ENCODE measurements at regions not wholly inside any gene's neighbourhood (a gene's known extent, or its start where the extent isn't known, plus 50 kb on each side); places are given as distances from the start of the nearest gene placed in this dataset.
"Not testable (repeated sequence)": the region's sequence is repeated elsewhere in the genome, so short reads cannot be mapped to it uniquely, and the experiment has no call there.

DNA sequence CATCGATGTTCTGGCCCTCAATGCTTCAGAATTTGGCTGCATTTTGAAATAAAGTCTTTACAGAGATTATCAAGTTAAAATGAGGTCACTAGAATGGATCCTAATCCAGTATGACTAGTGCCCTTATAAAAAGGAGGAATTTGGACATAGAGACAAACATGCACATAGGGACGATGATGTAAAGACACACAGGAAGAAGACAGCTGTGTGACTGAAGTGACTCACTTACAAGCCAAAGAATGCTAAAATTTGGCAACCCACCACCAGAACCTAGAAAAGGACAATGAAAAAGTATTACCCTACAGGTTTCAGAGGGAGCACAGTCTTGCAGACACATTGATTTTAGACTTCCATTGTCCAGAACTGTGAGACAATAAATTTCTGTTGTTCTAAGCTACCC lies 322.8 kb upstream of the GJE1 start:
- Mint-ChIP-seq H3K27me3 (ENCODE audit: unreplicated experiment) (peaks cover 3% of the 10 kb centered on the region), H3K9me3 (ENCODE audit: unreplicated experiment) (no peaks in the 10 kb centered on the region), H3K4me3 (ENCODE audit: unreplicated experiment) (no peak overlapping the region), H3K4me1 (ENCODE audit: low read depth, unreplicated experiment) (no peaks in the 10 kb centered on the region), H3K27ac (ENCODE audit: unreplicated experiment) (no peak overlapping the region), H3K36me3 (ENCODE audit: unreplicated experiment) (no peaks in the 10 kb centered on the region)
- TF ChIP-seq, protein P1, sequence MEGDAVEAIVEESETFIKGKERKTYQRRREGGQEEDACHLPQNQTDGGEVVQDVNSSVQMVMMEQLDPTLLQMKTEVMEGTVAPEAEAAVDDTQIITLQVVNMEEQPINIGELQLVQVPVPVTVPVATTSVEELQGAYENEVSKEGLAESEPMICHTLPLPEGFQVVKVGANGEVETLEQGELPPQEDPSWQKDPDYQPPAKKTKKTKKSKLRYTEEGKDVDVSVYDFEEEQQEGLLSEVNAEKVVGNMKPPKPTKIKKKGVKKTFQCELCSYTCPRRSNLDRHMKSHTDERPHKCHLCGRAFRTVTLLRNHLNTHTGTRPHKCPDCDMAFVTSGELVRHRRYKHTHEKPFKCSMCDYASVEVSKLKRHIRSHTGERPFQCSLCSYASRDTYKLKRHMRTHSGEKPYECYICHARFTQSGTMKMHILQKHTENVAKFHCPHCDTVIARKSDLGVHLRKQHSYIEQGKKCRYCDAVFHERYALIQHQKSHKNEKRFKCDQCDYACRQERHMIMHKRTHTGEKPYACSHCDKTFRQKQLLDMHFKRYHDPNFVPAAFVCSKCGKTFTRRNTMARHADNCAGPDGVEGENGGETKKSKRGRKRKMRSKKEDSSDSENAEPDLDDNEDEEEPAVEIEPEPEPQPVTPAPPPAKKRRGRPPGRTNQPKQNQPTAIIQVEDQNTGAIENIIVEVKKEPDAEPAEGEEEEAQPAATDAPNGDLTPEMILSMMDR (IDR thresholded peaks at IDR 0.05; ENCODE audit: partially characterized antibody, unreplicated experiment), result no peak
- DNase-seq, result no peak

DNA sequence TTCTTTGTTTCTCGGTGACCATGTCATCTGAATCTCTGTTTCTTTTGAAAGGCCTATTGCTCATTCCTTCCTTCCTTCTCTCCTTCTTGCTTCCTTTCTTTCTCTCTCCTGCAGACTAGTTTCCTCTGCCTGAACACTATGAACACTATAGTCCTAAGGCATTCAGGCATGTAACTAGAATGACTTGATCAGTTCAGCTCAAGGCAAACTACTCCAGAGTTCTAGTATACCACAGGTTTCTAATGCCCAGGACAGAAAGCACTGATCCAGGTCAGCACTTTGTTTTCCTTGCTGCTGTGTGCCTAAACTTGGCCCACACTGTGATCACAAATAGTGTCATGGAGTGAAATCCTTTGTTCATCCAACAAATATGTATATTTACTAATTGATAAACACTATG lies 324.1 kb upstream of the GJE1 start:
- TF ChIP-seq, protein P1 (IDR thresholded peaks at IDR 0.05; ENCODE audit: partially characterized antibody, unreplicated experiment), result no peak
- no peak overlapping the region for H3K27ac Mint-ChIP-seq (ENCODE audit: unreplicated experiment)
- H3K27me3 Mint-ChIP-seq (ENCODE audit: unreplicated experiment), result peaks cover 3% of the 10 kb centered on the region
- H3K4me3 Mint-ChIP-seq (ENCODE audit: unreplicated experiment), result no peak overlapping the region
- no peaks in the 10 kb centered on the region for H3K36me3 Mint-ChIP-seq (ENCODE audit: unreplicated experiment)
- H3K9me3 Mint-ChIP-seq (ENCODE audit: unreplicated experiment), result peaks cover under 1% of the 10 kb centered on the region
- H3K4me1 Mint-ChIP-seq (ENCODE audit: low read depth, unreplicated experiment), result no peaks in the 10 kb centered on the region
- no peak for DNase-seq

DNA sequence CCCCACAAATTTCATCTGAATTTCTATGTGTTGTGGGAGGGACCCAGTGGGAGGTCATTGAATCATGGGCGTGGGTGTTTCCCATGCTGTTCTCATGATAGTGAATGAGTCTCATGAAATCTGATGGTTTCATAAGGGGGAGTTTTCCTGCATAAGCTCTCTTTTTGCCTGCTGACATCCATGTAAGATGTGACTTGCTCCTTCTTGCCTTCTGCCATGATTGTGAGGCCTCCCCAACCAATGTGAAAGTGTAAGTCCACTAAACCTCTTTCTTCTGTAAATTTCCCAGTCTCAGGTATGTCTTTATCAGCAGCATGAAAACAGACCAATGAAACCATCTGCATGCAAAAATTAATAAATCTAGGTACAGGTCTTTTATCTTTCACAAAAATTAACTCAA lies 331.8 kb upstream of the GJE1 start:
- not testable (repeated sequence) for H3K4me1 Mint-ChIP-seq (ENCODE audit: low read depth, unreplicated experiment); H3K27me3 Mint-ChIP-seq (ENCODE audit: unreplicated experiment); H3K36me3 Mint-ChIP-seq (ENCODE audit: unreplicated experiment); H3K9me3 Mint-ChIP-seq (ENCODE audit: unreplicated experiment); DNase-seq; H3K4me3 Mint-ChIP-seq (ENCODE audit: unreplicated experiment); H3K27ac Mint-ChIP-seq (ENCODE audit: unreplicated experiment)

DNA sequence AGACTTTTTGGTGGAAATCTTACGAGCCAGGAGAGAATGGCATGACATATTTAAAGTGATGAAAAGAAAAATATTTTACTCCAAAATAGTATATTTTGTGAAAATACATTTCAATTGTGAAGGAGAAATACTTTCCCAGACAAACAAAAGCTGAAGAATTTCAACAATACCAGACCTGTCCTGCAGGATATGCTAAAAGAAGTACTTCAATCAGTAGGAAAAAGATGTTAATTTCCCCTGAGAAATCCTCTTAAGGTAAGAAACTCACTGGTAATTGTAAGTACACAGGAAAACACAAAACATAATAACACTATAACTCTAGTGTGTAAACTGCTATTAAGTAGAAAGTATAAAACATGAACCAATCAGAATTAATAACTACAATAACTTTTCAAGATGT lies 341.8 kb upstream of the GJE1 start:
- Mint-ChIP-seq H3K27me3 (ENCODE audit: unreplicated experiment) (no peaks in the 10 kb centered on the region), H3K27ac (ENCODE audit: unreplicated experiment) (no peak overlapping the region), H3K9me3 (ENCODE audit: unreplicated experiment) (no peaks in the 10 kb centered on the region), H3K4me1 (ENCODE audit: low read depth, unreplicated experiment) (no peaks in the 10 kb centered on the region), H3K4me3 (ENCODE audit: unreplicated experiment) (no peak overlapping the region), H3K36me3 (ENCODE audit: unreplicated experiment) (no peaks in the 10 kb centered on the region)
- TF ChIP-seq, protein P1 (IDR thresholded peaks at IDR 0.05; ENCODE audit: partially characterized antibody, unreplicated experiment), result no peak
- no peak for DNase-seq

DNA sequence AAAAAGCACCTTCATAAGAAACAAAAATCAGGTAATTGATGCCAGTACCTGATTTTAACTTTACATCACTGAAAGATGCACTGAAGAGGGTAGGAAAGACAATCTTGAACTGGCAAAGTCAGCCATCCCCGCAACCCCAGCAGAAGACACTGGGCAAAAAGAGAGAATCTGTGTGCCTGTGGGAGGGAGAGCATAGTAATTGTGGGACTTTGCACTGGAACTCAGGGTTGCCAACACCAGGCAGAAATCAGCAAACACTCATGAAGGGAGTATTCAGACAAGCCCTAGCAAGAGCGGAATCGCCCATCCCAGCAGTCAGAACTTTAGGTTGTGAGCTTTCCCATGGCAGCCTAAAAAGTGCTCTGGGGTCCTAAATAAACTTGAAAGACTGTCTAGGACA lies 344.6 kb upstream of the GJE1 start:
- H3K27me3 Mint-ChIP-seq (ENCODE audit: unreplicated experiment), result no peaks in the 10 kb centered on the region
- H3K9me3 Mint-ChIP-seq (ENCODE audit: unreplicated experiment), result no peaks in the 10 kb centered on the region
- TF ChIP-seq, protein P1 (IDR thresholded peaks at IDR 0.05; ENCODE audit: partially characterized antibody, unreplicated experiment), result no peak
- no peak overlapping the region for H3K27ac Mint-ChIP-seq (ENCODE audit: unreplicated experiment)
- DNase-seq, result no peak
- H3K36me3 Mint-ChIP-seq (ENCODE audit: unreplicated experiment), result no peaks in the 10 kb centered on the region
- H3K4me3 Mint-ChIP-seq (ENCODE audit: unreplicated experiment), result no peak overlapping the region
- no peaks in the 10 kb centered on the region for H3K4me1 Mint-ChIP-seq (ENCODE audit: low read depth, unreplicated experiment)

DNA sequence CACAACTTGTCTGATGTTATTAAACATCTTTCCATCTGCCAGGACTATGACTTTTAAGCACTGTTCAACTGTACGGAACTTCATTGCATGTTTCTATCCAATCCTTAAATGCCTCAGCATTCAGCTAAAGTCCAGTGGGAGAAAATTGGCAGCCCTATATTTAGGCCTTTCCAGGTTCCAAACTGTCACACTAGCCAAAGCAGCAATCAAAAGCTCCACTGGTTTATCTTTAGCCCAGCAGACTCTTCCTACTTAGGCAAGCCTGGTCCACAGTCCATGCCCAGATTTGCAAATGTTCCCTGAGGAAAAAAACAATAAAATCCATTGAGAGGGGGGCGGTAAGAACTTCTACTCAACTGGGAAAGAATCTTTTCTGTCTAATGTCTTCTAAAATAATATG lies 349.1 kb upstream of the GJE1 start:
- no peaks in the 10 kb centered on the region for H3K9me3 Mint-ChIP-seq (ENCODE audit: unreplicated experiment)
- no peaks in the 10 kb centered on the region for H3K4me1 Mint-ChIP-seq (ENCODE audit: low read depth, unreplicated experiment)
- TF ChIP-seq, protein P1 (IDR thresholded peaks at IDR 0.05; ENCODE audit: partially characterized antibody, unreplicated experiment), result no peak
- no peaks in the 10 kb centered on the region for H3K27me3 Mint-ChIP-seq (ENCODE audit: unreplicated experiment)
- H3K36me3 Mint-ChIP-seq (ENCODE audit: unreplicated experiment), result no peaks in the 10 kb centered on the region
- H3K27ac Mint-ChIP-seq (ENCODE audit: unreplicated experiment), result no peak overlapping the region
- DNase-seq, result no peak
- H3K4me3 Mint-ChIP-seq (ENCODE audit: unreplicated experiment), result no peak overlapping the region

Measured in glutamatergic neuron (in vitro differentiated cells).